H1 (cell line): ENCODE measurements at regions not wholly inside any gene's neighbourhood (a gene's known extent, or its start where the extent isn't known, plus 50 kb on each side); places are given as distances from the start of the nearest gene placed in this dataset.

ENCODE experiments used
- CTCF ChIA-PET: fragments of 300-600 bp; sonication (Branson Sonifier 250); formaldehyde crosslinking; loops from one replicate; lab custom pipeline; 2021; ENCODE audit not compliant: partially characterized antibody; lab: Charles Lee
- POLR2A ChIA-PET: fragments of 300-600 bp; sonication (Branson Sonifier 250); formaldehyde crosslinking; loops from one replicate; lab custom pipeline; 2021; ENCODE audit warnings: inconsistent platforms; ENCODE audit not compliant: partially characterized antibody; lab: Charles Lee
- DNase-seq, 2 experiments: peaks; one replicate each; pipeline versions ENCODE4 v3.0.0 to v3.0.0-alpha.2; 2010 to 2022; ENCODE audit warnings: low spot score in 2 of 2, low read depth in 1 of 2, mixed read lengths in 1 of 2
- FAIRE-seq: peaks from 2 replicates; lab custom pipeline; 2011; peaks lifted over from hg19 to GRCh38; lab: Jason Lieb, UNC
- H2AFZ ChIP-seq: 2 replicates; pipeline ENCODE4 v1.8.1; 2012; ENCODE audit warnings: low read length, inconsistent platforms
- H2AK5ac ChIP-seq: 2 replicates; pipeline ENCODE4 v1.6.1; 2013; ENCODE audit warnings: low read depth, low read length
- H2BK120ac ChIP-seq: replicated peaks from 2 replicates; pipeline ENCODE3; 2013; ENCODE audit warnings: low read depth, low read length, inconsistent platforms
- H2BK12ac ChIP-seq: 2 replicates; pipeline ENCODE4 v1.6.1; 2013; ENCODE audit warnings: low read depth, low read length
- H2BK15ac ChIP-seq: 2 replicates; pipeline ENCODE4 v1.6.1; 2013; ENCODE audit warnings: low read length
- H2BK20ac ChIP-seq: 2 replicates; pipeline ENCODE4 v1.6.1; 2013; ENCODE audit warnings: low read length
- H2BK5ac ChIP-seq: 2 replicates; pipeline ENCODE4 v1.6.1; 2013; ENCODE audit warnings: low read depth, low read length
- H3K14ac ChIP-seq: 2 replicates; pipeline ENCODE4 v1.6.1; 2013; ENCODE audit warnings: inconsistent platforms; ENCODE audit not compliant: insufficient read length
- H3K18ac ChIP-seq: 2 replicates; pipeline ENCODE4 v1.6.1; 2013; ENCODE audit warnings: low read length; ENCODE audit errors: extremely low read depth
- H3K23ac ChIP-seq: 2 replicates; pipeline ENCODE4 v1.6.1; 2013; ENCODE audit warnings: inconsistent platforms; ENCODE audit not compliant: insufficient read length
- H3K23me2 ChIP-seq: 2 replicates; pipeline ENCODE4 v1.6.1; 2013; ENCODE audit warnings: low read depth, low read length
- H3K27ac ChIP-seq: 2 replicates; pipeline ENCODE4 v1.6.1; 2011; ENCODE audit warnings: low read depth, low read length, inconsistent platforms
- H3K27me3 ChIP-seq, 4 experiments: replicated peaks in 1 of 4; 1 replicate in 1 of 4; 2 replicates in 3 of 4; pipeline versions ENCODE4 v1.6.1 to v1.8.1; 2011 to 2013; ENCODE audit warnings: low read length in 3 of 4, mild to moderate bottlenecking in 3 of 4, inconsistent platforms in 2 of 4, mixed read lengths in 2 of 4, moderate library complexity in 1 of 4; ENCODE audit not compliant: control insufficient read depth in 3 of 4, insufficient read depth in 3 of 4; ENCODE audit errors: extremely low read depth in 1 of 4
- H3K36me3 ChIP-seq, 4 experiments: 2 replicates each; pipeline versions ENCODE4 v1.6.1 to v1.8.1; 2011 to 2013; ENCODE audit warnings: mild to moderate bottlenecking in 4 of 4, low read length in 3 of 4, moderate library complexity in 2 of 4, control low read depth in 1 of 4, inconsistent platforms in 1 of 4; ENCODE audit not compliant: insufficient read depth in 4 of 4, control insufficient read depth in 2 of 4
- H3K4ac ChIP-seq: replicated peaks from 2 replicates; pipeline ENCODE3; 2013; ENCODE audit warnings: low read length, low read depth, mixed read lengths, inconsistent platforms; ENCODE audit not compliant: insufficient read length
- H3K4me1 ChIP-seq, 4 experiments: replicated peaks in 1 of 4; 1 replicate in 1 of 4; 2 replicates in 3 of 4; pipeline versions ENCODE4 v1.6.1 to v1.8.1; 2011 to 2013; ENCODE audit warnings: low read length in 3 of 4, inconsistent platforms in 2 of 4, mixed read lengths in 1 of 4; ENCODE audit not compliant: insufficient read depth in 4 of 4, control insufficient read depth in 3 of 4
- H3K4me2 ChIP-seq, 2 experiments: 2 replicates each; pipeline versions ENCODE4 v1.6.1 to v1.8.1; 2011 to 2013; ENCODE audit warnings: low read depth in 2 of 2, low read length in 2 of 2, control low read depth in 1 of 2, inconsistent platforms in 1 of 2, mild to moderate bottlenecking in 1 of 2; ENCODE audit not compliant: insufficient read depth in 1 of 2
- H3K4me3 ChIP-seq, 4 experiments: fragments of 200-600, 300-600 bp in 1 of 4; sonication (generic), shearing (Covaris generic), sonication (Bioruptor Twin) in 1 of 4; 2 replicates each; pipeline versions ENCODE4 v1.5.1 to v1.8.1; 2011 to 2016; ENCODE audit warnings: low read length in 4 of 4, low read depth in 3 of 4, control low read depth in 2 of 4, inconsistent platforms in 2 of 4, mild to moderate bottlenecking in 2 of 4, mixed read lengths in 1 of 4, moderate library complexity in 1 of 4; ENCODE audit not compliant: insufficient read depth in 2 of 4; ENCODE audit errors: extremely low read depth in 1 of 4
- H3K56ac ChIP-seq: replicated peaks from 2 replicates; pipeline ENCODE3; 2013; ENCODE audit warnings: low read depth, mild to moderate bottlenecking, mixed read lengths, low read length, inconsistent platforms; ENCODE audit not compliant: insufficient read length
- H3K79me1 ChIP-seq: 2 replicates; pipeline ENCODE4 v1.6.1; 2013; ENCODE audit warnings: low read depth, low read length, control low read depth
- H3K79me2 ChIP-seq, 2 experiments: 2 replicates each; pipeline versions ENCODE4 v1.6.1 to v1.8.1; 2012 to 2013; ENCODE audit warnings: low read length in 2 of 2, mild to moderate bottlenecking in 2 of 2, inconsistent platforms in 1 of 2; ENCODE audit not compliant: insufficient read depth in 2 of 2, control insufficient read depth in 1 of 2
- H3K9ac ChIP-seq, 4 experiments: replicated peaks in 1 of 4; 1 replicate in 1 of 4; 2 replicates in 3 of 4; pipeline versions ENCODE4 v1.6.1 to v1.8.1; 2011 to 2013; ENCODE audit warnings: low read depth in 3 of 4, low read length in 3 of 4, control low read depth in 2 of 4, mild to moderate bottlenecking in 2 of 4, moderate library complexity in 2 of 4, inconsistent platforms in 1 of 4; ENCODE audit errors: extremely low read depth in 1 of 4
- H3K9me3 ChIP-seq, 2 experiments: 2 replicates each; pipeline versions ENCODE4 v1.6.1 to v1.8.1; 2012 to 2013; ENCODE audit warnings: mild to moderate bottlenecking in 2 of 2, moderate library complexity in 2 of 2, control low read depth in 1 of 2, inconsistent platforms in 1 of 2, low read depth in 1 of 2, low read length in 1 of 2, mixed read lengths in 1 of 2; ENCODE audit not compliant: insufficient read depth in 2 of 2
- H4K20me1 ChIP-seq, 2 experiments: replicated peaks in 1 of 2; 2 replicates each; pipeline versions ENCODE3 to v1.8.1; 2011 to 2013; ENCODE audit warnings: inconsistent platforms in 2 of 2, low read length in 2 of 2, mild to moderate bottlenecking in 1 of 2; ENCODE audit not compliant: insufficient read depth in 2 of 2, control insufficient read depth in 1 of 2
- H4K5ac ChIP-seq: 2 replicates; pipeline ENCODE4 v1.6.1; 2013; ENCODE audit warnings: low read length, low read depth, mixed read lengths, inconsistent platforms; ENCODE audit not compliant: insufficient read length
- H4K8ac ChIP-seq: 2 replicates; pipeline ENCODE4 v1.8.0; 2013; ENCODE audit warnings: mild to moderate bottlenecking, moderate library complexity, low read length, inconsistent platforms; ENCODE audit not compliant: insufficient read depth; ENCODE audit errors: extremely low read depth
- H4K91ac ChIP-seq: replicated peaks from 2 replicates; pipeline ENCODE3; 2013; ENCODE audit warnings: low read length, mixed read lengths, inconsistent platforms; ENCODE audit not compliant: insufficient read length
- CBX5 ChIP-seq: fragments of 300-800, 300-1000 bp; sonication (generic); IDR thresholded peaks from 2 replicates; pipeline ENCODE4 v1.7.1; 2016; ENCODE audit warnings: antibody characterized with exemption, low read length, low read depth
- EP300 ChIP-seq, 2 experiments: IDR thresholded peaks; 1 replicate in 1 of 2; 2 replicates in 1 of 2; pipeline ENCODE4 v1.6.1; 2011 to 2012; ENCODE audit warnings: low read depth in 2 of 2, low read length in 2 of 2, mild to moderate bottlenecking in 2 of 2, borderline replicate concordance in 1 of 2, inconsistent platforms in 1 of 2, moderate library complexity in 1 of 2
- RXRA ChIP-seq: IDR thresholded peaks from 2 replicates; pipeline ENCODE4 v1.6.1; 2011; ENCODE audit warnings: low read depth, mild to moderate bottlenecking, low read length, moderate library complexity; ENCODE audit not compliant: insufficient read depth
- WGBS, 2 experiments: shearing (Covaris generic) in 1 of 2; methylation state at CpG; one replicate each; pipeline versions ENCODE4 v1.1.6 to v1.1.7; 2013 to 2015; ENCODE audit warnings: low lambda C conversion rate in 2 of 2, mixed read lengths in 2 of 2, inconsistent platforms in 1 of 2, low coverage in 1 of 2, missing lambda C conversion rate in 1 of 2; ENCODE audit not compliant: insufficient replicate concordance in 2 of 2, insufficient coverage in 1 of 2, insufficient read length in 1 of 2; ENCODE audit errors: extremely low coverage in 1 of 2, missing lambda C conversion rate in 1 of 2; 5-methylcytosine and 5-hydroxymethylcytosine counted together
- TF ChIP-seq, protein P1 (sequence below), 3 experiments: IDR thresholded peaks; 1 replicate in 2 of 3; 2 replicates in 1 of 3; pipeline versions ENCODE4 v1.5.1 to v1.6.1; 2011; ENCODE audit warnings: low read length in 3 of 3, mild to moderate bottlenecking in 3 of 3, inconsistent platforms in 2 of 3, low read depth in 1 of 3, moderate library complexity in 1 of 3; ENCODE audit not compliant: insufficient read depth in 1 of 3; ENCODE audit errors: control extremely low read depth in 1 of 3

- H3K14ac ChIP-seq, result no peak overlapping the region
- FAIRE-seq (no peak), DNase-seq (no peak)
- no peak overlapping the region for H2AFZ ChIP-seq
- H3K56ac ChIP-seq, result no peak overlapping the region
- TF ChIP-seq RXRA (no peak), CBX5 (no peak), EP300 (IDR thresholded peaks at IDR 0.05; ENCODE audit: borderline replicate concordance in 1 of 2, low read depth in 2 of 2, low read length in 2 of 2) (no peak)
- TF ChIP-seq, protein P1, sequence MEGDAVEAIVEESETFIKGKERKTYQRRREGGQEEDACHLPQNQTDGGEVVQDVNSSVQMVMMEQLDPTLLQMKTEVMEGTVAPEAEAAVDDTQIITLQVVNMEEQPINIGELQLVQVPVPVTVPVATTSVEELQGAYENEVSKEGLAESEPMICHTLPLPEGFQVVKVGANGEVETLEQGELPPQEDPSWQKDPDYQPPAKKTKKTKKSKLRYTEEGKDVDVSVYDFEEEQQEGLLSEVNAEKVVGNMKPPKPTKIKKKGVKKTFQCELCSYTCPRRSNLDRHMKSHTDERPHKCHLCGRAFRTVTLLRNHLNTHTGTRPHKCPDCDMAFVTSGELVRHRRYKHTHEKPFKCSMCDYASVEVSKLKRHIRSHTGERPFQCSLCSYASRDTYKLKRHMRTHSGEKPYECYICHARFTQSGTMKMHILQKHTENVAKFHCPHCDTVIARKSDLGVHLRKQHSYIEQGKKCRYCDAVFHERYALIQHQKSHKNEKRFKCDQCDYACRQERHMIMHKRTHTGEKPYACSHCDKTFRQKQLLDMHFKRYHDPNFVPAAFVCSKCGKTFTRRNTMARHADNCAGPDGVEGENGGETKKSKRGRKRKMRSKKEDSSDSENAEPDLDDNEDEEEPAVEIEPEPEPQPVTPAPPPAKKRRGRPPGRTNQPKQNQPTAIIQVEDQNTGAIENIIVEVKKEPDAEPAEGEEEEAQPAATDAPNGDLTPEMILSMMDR (IDR thresholded peaks at IDR 0.05; ENCODE audit: control extremely low read depth in 1 of 3, insufficient read depth in 1 of 3, low read depth in 1 of 3, low read length in 3 of 3), result no peak
- H4K8ac ChIP-seq, result no peak overlapping the region
- H3K4me2 ChIP-seq, result no peak overlapping the region
- ChIA-PET POLR2A (no interaction called here), CTCF (interaction anchor here (0.6 to 1.1 kb wide), 3 partner anchors 12 to 424 kb away, joined by 3 read pairs; no protein-coding TSS in a partner anchor)
- H3K36me3 ChIP-seq, result no peaks in the 10 kb centered on the region
- no peak overlapping the region for H2BK20ac ChIP-seq
- H3K27ac ChIP-seq, result no peak overlapping the region
- 93% methylated on average over 2 of the region's 2 CpGs; no CpG with 5 or more reads in 1 of the 2 experiments for WGBS, 2 experiments
- no peak overlapping the region for H3K4me3 ChIP-seq
- no peak overlapping the region for H4K5ac ChIP-seq
- no peak overlapping the region for H2BK12ac ChIP-seq
- no peak overlapping the region for H2BK120ac ChIP-seq
- H3K23me2 ChIP-seq, result no peaks in the 10 kb centered on the region
- no peaks in the 10 kb centered on the region for H3K79me1 ChIP-seq
- H4K20me1 ChIP-seq, result no peaks in the 10 kb centered on the region
- no peak overlapping the region for H2BK15ac ChIP-seq
- no peak overlapping the region for H3K18ac ChIP-seq
- H3K27me3 ChIP-seq, result peaks cover 0 to 8% (median 2%) of the 10 kb centered on the region in 4 experiments; a peak in 3 of 7 replicates
- H2BK5ac ChIP-seq, result no peak overlapping the region
- no peak overlapping the region for H3K9ac ChIP-seq
- no peak overlapping the region for H2AK5ac ChIP-seq
- no peaks in the 10 kb centered on the region for H3K9me3 ChIP-seq
- H3K4ac ChIP-seq, result no peak overlapping the region
- no peak overlapping the region for H4K91ac ChIP-seq
- H3K4me1 ChIP-seq, result peaks cover 0 to 12% (median 6%) of the 10 kb centered on the region in 4 experiments; a peak in 6 of 7 replicates
- no peaks in the 10 kb centered on the region for H3K79me2 ChIP-seq
- H3K23ac ChIP-seq, result no peak overlapping the region
These were observed 825.1 kb upstream of the EEF2KMT start for GRCh38 chr16:5922686-5923085.
